DMS79 (cell line): ENCODE measurements at regions not wholly inside any gene's neighbourhood (a gene's known extent, or its start where the extent isn't known, plus 50 kb on each side); places are given as distances from the start of the nearest gene placed in this dataset.

Experiments used
- DNase-seq: peaks from one replicate; lab custom pipeline; 2025; lab: John Stamatoyannopoulos, UW

DNA sequence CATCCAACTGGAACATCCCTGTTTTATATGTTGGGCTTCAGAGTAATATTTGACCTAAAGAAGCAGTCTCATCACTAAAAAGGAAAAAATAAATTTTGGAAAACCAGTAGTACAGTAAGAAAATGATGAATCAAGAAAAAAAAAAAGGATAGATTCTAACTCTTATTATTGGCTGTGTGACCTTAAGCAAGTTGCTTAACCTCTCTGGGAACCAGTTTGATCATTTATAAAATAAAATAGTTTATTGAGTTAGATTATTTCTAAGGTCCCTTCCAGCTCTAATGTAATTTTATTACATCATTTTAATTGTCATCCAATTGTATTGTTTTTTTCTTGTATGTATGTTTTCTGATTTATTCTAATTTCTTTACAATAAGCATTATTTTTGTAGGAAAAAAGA, 127.0 kb downstream of the PRELID2 start:
- DNase-seq = no peak

DNA sequence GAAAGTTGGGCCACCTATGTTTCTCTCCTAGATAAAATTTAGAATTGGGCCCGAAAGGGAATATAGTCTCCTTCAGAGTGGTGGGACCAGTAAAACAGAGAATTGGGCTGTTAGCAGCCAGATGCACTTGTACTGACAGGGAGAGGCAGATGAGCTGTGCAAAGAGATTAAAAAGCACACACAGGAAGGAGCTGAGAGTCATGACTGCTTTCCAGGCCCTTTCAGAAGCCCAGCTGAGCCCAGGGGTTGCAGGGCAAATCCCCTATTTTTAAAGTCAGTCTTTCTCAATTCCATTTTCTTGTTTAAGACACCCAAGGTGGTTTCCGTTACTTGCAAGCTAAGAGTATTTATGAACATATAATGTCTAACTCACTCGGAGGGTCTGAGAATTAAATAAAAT, 130.4 kb downstream of the PRELID2 start:
- DNase-seq = no peak

DNA sequence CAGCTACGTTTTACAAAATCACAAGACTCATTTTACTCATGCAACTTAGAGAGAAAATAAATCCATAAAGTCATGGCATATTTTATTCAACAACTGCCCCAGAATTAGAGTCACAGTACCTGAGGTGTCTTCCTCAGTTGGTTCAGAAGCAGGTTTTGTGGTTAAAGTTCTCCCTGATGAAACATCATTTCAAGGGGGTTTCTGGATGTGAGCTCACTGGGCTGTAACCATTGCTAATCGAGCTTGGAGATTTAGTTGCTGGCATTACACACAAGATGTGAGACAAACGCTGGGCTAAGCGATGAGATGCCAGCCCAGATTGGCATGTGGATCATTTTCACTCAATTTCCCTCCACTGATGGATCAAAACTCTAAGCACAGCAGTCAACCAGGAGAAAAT, 131.3 kb downstream of the PRELID2 start:
- DNase-seq = no peak

DNA sequence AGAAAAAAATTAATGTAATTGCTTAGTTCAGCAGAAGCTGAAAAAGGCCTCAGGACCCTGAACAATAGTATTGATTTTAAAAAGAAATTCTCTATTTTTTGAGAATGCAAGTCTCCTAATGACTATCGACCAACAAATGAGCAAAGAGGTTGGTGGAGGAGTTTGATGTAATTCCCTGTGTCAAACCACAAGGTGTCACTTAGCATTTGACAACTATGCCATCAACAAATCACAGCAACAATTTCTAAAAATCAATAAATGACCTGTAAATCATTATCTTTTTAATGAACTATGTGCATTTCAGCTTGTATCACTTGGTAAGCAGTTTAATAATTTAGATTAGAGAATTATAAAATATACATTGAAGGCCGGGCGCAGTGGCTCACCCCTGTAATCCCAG, 133.7 kb downstream of the PRELID2 start:
- no peak for DNase-seq

DNA sequence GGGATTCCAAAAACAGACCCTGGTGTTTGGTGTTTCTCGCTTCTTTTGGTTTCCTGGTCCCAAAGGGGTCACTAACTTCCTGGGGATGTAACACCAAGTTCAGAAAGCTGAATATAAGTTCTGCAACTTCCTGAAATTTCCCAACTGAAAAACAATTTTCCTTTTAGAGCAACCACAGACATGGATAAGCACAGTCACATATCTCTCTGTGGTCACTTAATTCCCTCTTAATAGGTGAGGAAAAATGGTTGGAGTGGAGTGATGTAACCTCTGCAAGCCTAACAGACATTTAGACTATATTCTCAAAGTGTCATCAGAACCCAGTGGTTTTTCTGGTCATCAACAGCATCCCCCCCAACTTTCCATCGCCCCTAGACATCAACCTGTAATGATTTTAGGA, 135.3 kb downstream of the PRELID2 start:
- no peak for DNase-seq

DNA sequence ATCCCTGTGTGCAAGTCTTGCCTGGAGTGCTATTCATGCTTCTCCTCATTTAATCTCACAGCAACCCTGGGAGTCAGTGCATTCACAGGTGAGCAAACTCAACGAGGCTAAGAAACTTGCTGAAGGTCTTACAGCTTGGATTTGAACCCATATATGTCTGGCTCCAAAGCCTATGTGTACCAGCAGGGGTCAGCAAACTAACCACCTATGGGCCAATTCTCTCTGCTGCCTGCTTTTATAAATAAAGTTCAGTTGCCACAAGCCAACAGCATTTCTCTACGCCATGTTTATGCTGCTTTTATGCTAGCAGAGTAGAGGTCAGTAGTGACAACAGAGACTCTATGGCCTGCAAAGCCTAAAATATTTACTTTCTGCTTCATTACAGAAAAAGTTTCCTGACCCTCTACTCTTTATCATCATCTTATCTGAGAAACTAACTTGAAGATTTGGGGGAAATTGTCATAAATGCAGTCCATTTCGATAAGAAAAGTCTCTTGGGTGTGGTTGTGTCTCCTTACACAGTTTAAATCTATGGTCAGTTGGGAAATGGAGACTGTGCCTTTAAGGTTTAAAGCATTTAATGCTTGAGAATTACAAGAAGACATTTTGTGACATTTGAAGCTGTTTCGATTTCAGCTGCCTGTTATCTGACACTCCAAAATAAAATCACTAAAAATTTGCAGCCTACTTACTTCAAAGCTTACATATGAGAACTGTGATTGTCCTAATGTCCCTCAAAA, 137.7 kb downstream of the PRELID2 start:
- no peak for DNase-seq

DNA sequence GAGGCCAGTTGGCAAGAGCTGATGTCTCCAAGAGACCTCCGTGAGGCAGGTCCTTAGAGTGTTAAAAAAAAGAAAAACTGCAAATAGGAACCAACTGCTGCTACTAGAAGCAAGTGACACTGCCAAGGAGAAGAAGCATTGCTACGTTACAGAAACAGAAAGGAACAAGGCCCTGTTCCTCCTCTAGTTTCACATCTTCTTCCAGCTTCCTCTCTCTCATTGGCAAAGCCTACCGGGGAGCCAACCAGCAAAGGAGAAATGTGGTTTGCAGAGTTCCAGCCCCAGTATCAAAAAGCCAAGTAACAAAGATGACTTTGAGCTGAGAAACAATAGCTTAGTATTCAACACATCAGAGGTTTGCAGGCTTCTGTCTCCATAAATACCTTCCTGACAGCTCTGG, 145.9 kb downstream of the PRELID2 start:
- DNase-seq = no peak

DNA sequence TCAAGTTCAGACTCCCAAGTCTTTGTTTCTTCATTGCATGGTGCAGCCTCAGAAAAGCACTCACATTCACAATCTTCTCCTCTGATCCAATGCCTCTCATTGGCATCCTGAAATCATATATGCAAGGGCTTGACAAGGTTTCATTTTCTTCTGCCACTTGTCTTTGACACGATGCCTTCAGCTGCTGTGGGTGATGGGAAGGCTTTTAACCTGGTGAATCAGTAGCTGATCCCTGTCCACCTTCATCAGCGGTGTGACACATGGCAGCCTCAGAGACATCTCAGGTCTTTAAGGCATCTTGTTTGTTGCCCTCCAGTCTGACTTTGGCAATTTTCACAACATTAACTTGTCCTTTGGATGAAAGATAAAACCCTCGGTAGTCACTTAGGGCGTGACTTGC, 147.2 kb downstream of the PRELID2 start:
- DNase-seq = no peak

DNA sequence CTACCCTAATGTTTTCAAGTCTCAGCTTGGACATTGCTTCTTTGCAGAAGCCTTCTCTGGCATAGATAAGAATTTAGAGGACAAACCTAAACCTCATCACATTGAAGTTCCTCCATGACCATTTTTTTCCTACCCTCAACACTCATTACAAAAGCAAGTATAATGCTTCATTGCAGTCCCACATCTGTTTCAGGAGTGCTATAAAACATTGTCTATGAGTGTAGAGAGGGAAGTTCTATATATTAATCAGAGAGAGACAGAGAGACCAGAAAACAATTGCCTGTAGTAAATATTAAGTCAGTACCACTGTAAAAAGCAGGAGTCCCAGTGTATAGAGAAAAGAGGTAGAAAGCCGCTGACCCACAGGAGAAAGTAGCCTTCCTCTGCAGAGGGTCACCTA, 149.7 kb downstream of the PRELID2 start:
- no peak for DNase-seq

DNA sequence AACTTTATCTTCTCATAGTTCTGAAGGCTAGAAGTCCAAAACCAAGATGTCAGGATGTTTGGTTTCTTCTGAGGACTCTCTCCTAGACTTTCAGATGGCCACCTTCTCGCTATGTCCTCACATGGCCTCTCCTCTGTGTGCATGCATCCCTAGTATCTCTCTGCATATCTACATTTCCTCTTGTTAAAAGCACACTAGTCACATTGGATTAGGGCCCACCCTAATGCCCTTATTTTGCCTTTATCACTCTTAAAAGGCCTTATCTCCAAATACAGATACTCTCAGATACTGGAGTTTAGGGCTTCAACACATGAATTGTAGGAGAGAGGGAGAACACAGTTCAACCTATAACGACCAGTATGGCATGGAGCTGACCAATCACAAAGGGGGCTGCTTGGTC, 151.7 kb downstream of the PRELID2 start:
- DNase-seq = no peak

DNA sequence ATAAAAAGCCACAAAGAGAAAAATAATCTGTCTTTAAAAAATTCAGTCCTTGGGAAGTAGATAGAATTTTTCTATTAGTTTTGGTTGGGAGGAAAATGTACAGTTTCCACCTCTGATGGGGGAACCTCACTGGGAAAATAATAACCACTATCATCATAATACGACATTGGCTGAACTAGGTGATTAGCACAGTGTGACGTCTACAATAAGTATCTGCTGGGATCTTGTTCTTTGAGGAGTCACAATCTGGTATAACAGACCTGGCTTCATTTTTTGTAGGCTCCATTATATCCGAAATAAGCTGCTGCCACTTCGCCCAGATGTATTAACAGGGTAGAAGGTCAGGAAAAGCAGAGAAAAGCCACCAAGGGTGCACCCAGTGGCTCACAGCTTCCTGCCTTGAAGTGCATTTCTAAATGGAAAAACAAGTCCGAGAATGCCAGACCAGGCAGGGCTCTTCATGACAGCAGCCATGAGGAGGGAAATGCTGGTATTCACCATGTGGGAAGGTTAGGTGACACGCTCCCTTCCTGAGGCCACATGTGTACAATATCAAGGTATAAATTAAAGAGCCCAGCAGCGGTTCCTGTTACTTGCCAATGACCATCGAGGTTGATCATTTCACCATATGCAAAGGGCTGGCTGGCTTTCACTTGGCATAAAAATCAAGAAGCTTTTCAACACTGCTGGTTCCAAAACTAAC, 152.8 kb downstream of the PRELID2 start:
- DNase-seq = no peak

DNA sequence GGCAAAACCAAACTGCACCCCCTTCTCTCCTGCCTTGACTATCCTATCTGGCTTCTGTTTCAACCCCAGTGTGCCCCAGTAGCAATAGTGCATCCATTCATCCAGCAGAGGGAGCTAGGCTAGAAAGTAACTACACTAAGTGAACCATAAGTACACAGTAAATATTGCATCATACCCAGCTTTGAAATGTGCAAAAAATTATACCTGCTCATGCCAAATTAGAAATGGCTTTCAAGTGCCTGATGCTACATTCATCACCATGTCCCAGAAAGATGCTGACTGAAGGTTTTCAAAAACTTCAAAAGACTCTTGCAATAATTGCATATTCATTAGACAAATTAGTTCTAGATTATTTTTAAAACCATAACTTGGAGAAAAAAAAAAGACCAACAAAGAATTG, 153.5 kb downstream of the PRELID2 start:
- no peak for DNase-seq

DNA sequence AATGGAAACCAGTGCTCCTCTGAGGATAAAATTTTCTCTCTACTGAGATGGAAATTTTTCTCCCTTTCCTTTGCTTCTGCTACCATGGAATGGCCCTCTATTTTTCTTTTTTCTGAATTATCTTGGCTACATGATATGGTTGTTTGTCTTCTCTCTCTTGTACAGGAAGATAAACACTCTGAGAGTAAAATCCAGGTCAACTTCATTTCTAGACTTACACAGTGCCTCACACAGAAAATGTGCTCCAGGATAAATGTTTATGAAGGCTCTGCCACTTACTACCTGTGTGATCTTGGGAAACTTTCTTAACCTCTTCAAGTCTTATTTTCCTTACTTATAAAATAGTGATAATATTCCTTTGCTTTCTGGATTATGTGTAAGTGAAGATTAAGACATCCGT, 153.9 kb downstream of the PRELID2 start:
- DNase-seq = no peak

DNA sequence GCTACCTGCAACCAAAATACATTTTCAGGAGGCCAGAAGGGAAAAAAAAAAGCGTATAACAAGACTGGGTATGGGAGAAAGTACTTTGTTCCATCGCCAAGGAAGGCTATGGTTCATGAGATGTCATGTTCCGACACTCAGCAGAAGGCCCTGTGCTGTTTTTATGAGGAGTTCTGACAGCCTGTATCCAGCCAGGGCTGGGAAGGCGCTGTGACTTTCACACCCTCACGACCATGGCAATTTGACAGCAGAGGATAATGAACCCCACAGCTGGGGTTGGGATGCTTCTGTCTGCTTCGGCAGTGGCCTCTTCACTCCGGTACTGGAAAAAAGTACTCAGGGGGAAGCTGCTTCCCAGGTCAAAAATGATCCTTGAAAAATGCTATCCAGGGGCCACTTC, 154.4 kb downstream of the PRELID2 start:
- no peak for DNase-seq

DNA sequence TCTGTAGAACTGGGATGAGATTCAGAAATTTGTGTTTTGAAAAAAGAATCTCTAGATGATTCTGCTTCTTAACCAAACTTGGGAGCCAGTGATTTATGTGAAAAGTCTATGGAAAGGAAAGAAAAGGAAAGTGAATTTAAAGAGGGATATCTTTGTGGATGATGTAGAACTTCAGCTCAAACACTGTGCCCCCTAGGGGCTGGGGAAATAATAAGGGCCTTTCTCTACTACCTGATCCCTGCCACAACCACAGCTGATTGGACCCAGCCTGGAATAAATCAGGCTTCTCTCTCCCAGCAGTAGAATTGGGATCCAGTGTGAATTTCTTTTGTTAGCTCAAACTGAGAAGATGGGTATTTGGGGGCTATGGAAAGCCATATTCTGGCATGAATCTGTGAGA, 155.0 kb downstream of the PRELID2 start:
- DNase-seq = no peak

DNA sequence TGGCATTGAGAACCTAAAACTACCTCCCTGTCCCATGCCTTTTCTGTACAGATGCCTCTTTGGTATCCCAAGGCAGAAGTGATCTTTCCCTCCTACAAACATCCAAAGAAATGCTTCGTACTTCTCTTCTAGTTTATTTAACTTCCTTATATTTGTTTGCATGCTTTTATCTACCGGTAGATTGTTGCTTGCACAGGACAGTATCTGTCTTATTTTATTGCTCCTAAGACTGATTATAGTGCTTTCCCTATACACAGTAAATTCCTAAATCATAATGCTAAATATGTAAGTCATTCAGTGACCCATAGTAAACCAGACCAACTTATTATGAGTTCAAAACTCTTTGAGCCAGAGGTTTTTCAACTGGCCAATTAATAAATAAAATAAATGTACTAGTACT, 156.9 kb downstream of the PRELID2 start:
- DNase-seq = no peak

DNA sequence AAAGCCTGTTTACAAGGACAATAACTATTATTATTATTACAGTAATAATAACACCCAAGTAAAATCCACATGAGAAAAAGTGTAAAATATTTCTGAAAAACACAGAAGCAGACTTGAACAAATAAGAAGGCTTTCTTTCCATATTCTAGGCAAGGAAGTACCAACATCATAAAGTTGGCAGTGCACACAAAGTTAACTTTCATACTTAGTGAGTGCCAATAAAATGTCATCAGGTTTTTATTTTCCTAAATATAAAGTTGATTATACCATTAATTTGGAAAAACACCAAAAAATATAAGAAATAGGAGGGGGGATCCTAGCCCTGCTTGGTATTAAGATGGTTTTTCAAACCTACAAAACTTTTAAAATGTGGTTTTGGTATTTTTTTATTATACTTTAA, 161.4 kb downstream of the PRELID2 start:
- DNase-seq = no peak

DNA sequence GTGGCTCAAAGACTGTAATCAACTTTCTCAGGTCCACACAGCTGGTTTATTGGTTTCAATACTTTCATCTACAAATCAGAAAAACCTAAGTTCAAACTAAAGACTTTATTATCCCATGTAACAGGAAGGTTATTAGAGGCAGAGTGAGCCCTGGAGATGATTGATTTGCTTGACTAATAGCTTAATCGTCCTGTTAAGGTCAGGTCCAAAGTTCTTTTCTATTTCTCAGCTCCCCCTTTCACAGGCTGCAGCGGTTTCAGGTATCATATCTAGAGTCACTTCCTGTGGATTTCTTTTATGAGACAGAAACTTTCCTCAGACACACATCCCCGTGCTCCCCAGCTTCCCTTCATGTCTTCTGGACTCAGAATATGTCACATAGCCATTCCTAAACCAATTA, 166.4 kb downstream of the PRELID2 start:
- DNase-seq = no peak

DNA sequence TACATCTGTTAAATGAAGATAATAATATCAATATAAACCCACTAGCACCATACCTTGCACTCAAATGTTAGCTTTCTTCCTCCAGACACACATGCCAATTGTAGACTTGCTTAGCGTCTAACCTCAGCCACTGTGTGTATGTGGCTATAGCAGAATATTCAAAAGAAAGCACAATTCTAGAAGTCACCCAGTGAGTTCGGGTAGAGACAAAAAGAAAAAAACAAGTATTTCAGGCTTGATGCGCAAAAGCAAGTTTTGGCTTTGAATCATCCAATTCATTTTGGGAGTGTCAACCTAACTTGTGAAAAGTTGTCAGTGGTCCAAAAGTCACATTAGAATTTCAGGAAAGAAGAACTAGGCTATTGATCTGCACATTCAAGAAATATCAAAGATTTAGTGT, 167.4 kb downstream of the PRELID2 start:
- no peak for DNase-seq

DNA sequence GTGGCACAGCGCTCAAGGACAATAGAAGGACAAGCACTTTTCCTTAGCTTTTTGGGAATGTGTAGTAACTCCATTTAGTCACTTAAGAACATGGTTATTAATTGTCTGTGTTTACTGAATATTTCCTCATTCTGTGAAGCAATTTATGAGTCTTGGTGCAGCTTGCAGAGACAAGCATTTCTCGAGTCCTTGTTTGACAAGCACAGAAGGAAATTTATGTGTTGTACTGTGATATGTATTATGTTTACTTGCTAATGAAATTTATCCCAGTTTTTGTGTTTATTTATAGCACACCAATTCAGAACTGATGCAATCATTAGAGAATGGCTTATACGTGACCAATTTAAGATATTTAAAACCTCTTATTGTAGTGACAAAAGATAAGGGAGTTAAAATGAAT, 168.6 kb downstream of the PRELID2 start:
- no peak for DNase-seq

DNA sequence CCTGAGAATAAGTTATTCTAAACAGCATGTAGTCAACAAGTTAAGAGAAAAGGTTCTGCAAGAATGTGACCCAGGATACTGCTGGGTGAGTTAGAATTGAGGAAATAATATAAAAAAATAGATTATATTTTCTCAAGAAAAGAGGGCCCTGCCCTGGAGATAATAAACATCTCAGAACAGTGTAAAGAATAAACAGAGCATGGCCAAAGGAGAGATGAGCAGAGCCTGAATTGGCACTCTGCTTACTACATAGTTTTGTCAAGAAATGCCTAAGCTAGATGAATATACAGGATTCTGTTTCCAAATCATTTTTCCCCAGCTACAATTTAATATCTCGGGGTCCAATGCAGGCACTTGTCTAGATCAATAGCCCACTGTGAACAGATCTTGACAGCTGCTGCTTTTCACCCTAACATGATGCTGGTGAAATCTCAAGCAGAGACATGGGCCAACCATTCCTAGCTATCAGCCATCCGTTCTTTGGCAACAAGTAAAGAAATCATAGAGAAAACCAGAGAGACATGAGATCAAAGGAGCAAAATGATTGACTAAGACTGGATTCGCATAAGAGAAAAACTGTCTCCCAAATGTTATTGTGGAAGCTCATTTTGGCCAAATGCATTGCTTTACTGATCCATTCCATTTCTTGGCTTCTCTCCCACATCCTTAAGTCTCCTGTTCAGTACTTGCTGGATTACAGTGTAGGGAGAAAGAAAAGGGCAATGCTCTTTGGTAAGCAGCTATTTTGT, 173.2 kb downstream of the PRELID2 start:
- no peak for DNase-seq

DNA sequence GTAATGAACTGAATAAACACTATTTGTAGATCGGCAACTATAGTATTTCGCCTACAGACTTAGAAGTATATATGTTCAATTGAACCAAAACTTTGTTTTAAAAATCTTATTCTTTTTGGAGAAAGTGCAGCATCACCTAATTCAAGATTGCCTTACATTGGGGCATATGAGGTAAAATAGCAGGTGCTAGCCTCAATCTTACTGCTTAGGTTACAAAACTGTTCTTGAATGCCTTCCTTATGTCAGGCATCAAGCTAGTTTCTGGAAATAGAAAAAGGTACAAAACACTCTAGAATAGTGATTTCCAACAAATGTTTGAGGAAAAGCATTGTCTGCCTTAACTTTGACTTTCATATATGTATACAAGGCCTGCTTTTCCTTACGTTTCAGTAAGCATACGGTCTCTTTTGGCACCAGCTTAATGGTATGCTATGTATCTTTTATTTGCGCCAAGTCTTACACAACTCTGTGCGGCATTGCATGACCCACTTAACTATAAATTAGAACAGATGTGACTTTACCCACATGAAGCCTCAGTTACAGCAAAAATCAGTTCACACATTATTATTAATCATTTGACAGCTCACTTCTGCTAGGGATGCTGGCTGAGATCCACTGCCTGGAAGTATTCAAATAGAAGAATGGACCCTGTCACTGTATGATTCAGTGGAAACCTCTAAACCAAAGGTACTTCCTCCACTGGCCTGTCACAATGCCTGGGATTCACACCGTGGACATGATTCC, 174.1 kb downstream of the PRELID2 start:
- no peak for DNase-seq

DNA sequence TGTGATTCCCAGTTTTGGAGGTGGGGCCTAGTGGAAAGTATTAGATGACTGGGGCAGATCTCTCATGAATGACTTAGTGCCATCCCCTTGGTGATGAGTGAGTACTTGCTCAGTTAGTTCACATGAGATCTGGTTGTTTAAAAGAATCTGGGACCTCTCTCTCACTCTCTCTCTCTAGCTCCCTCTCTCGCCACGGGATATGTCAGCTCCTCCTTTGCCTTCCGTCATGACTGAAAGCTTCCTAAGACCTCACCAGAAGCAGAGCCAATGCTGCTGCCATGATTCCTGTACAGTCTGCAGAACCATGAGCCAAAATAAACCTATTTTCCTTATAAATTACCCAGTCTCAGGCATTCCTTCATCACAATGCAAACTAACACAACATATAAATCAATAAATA, 176.7 kb downstream of the PRELID2 start:
- DNase-seq = no peak
